K562 (cell line): ENCODE measurements at regions not wholly inside any gene's neighbourhood (a gene's known extent, or its start where the extent isn't known, plus 50 kb on each side); places are given as distances from the start of the nearest gene placed in this dataset.

Experiments
- ATAC-seq: fragments of 200-7000 bp; cut with Tn5 transposase; 3 replicates; pipeline ENCODE4 v1.9.1; 2020; ENCODE audit warnings: moderate library complexity
- BruUV-seq: library from RNA; stranded (reverse); fragments of 400-500 nt; replicated peaks from 2 replicates; lab custom pipeline; 2021; lab: Mats Ljungman, UMichigan
- CTCF ChIA-PET: fragments of 300-600 bp; formaldehyde crosslinking; extraction: SDS; loops from one replicate; lab custom pipeline; 2021; ENCODE audit warnings: low intra/inter-chr PET ratio; lab: Yijun Ruan, JAX
- POLR2A ChIA-PET: fragments of 300-600, 350-650 bp; sonication (Branson Sonifier 250); formaldehyde crosslinking; extraction: SDS; loops from one replicate; lab custom pipeline; 2021; ENCODE audit warnings: antibody characterized with exemption, inconsistent platforms; lab: Yijun Ruan, JAX
- DNase-seq, 4 experiments: peaks; one replicate each; pipeline versions ENCODE4 v3.0.0 to v3.0.0-alpha.2; 2011 to 2018; ENCODE audit warnings: low spot score in 3 of 4, mixed read lengths in 3 of 4; ENCODE audit errors: extremely low read depth in 1 of 4
- FAIRE-seq: peaks from 2 replicates; lab custom pipeline; 2011; peaks lifted over from hg19 to GRCh38; lab: Jason Lieb, UNC
- H2AFZ ChIP-seq: 2 replicates; pipeline ENCODE4 v1.6.0; 2011; ENCODE audit warnings: low read depth, low read length, control low read depth, inconsistent platforms
- H3K27ac ChIP-seq: fragments of 200-600 bp; 3 replicates; pipeline ENCODE4 v1.8.0; 2011; ENCODE audit warnings: low read depth, mild to moderate bottlenecking, control low read depth, inconsistent platforms, low read length, moderate library complexity, mixed read lengths; ENCODE audit errors: extremely low read depth
- H3K27me3 ChIP-seq, 2 experiments: fragments of 300-600 bp in 1 of 2; 2 replicates in 1 of 2; 3 replicates in 1 of 2; pipeline versions ENCODE4 v1.6.0 to v1.8.0; 2011; ENCODE audit warnings: inconsistent platforms in 2 of 2, low read length in 2 of 2, mild to moderate bottlenecking in 1 of 2, mixed read lengths in 1 of 2, moderate library complexity in 1 of 2; ENCODE audit not compliant: control insufficient read depth in 2 of 2, insufficient read depth in 2 of 2
- H3K36me3 ChIP-seq: fragments of 300-600 bp; 3 replicates; pipeline ENCODE4 v1.8.0; 2011; ENCODE audit warnings: mild to moderate bottlenecking, low read length, inconsistent platforms; ENCODE audit not compliant: control insufficient read depth, insufficient read depth
- H3K4me1 ChIP-seq, 2 experiments: fragments of 200-600 bp in 1 of 2; replicated peaks in 1 of 2; 2 replicates in 1 of 2; 3 replicates in 1 of 2; pipeline versions ENCODE4 v1.5.1 to v1.8.0; 2011; ENCODE audit warnings: inconsistent platforms in 2 of 2, low read length in 2 of 2, mild to moderate bottlenecking in 1 of 2, mixed read lengths in 1 of 2, moderate library complexity in 1 of 2; ENCODE audit not compliant: control insufficient read depth in 2 of 2, insufficient read depth in 2 of 2
- H3K4me2 ChIP-seq: 2 replicates; pipeline ENCODE4 v1.6.1; 2011; ENCODE audit warnings: low read length, control low read depth, inconsistent platforms, mixed read lengths; ENCODE audit not compliant: insufficient read depth
- H3K4me3 ChIP-seq: fragments of 200-600 bp; sonication (generic), shearing (Covaris generic); 2 replicates; pipeline ENCODE4 v1.5.1; 2016; ENCODE audit warnings: control low read depth, inconsistent platforms
- H3K79me2 ChIP-seq: fragments of 200-600 bp; 3 replicates; pipeline ENCODE4 v1.8.0; 2011; ENCODE audit warnings: low read length, inconsistent platforms; ENCODE audit not compliant: control insufficient read depth, insufficient read depth
- H3K9ac ChIP-seq, 2 experiments: 2 replicates each; pipeline versions ENCODE4 v1.6.0 to v1.6.1; 2011; ENCODE audit warnings: low read depth in 2 of 2, low read length in 2 of 2, control low read depth in 1 of 2, inconsistent platforms in 1 of 2, mild to moderate bottlenecking in 1 of 2, mixed read lengths in 1 of 2; ENCODE audit not compliant: insufficient read depth in 1 of 2
- H3K9me1 ChIP-seq: one replicate; pipeline ENCODE4 v1.6.0; 2011; ENCODE audit warnings: inconsistent platforms, mild to moderate bottlenecking, low read length, moderate library complexity; ENCODE audit not compliant: control insufficient read depth, insufficient read depth
- H3K9me3 ChIP-seq: replicated peaks from 2 replicates; pipeline ENCODE4 v1.5.1; 2011; ENCODE audit warnings: low read depth, low read length, inconsistent platforms; ENCODE audit not compliant: control insufficient read depth, insufficient read depth
- H4K20me1 ChIP-seq: replicated peaks from 2 replicates; pipeline ENCODE4 v1.6.1; 2011; ENCODE audit warnings: low read length, inconsistent platforms, mixed read lengths; ENCODE audit not compliant: control insufficient read depth, insufficient read depth
- ATF4 ChIP-seq: fragments of 450-650 bp; formaldehyde crosslinking; IDR thresholded peaks from 2 replicates; pipeline ENCODE4 v1.4.0; 2022; ENCODE audit warnings: mild to moderate bottlenecking, moderate library complexity
- CGGBP1 ChIP-seq: fragments of 250-450 bp; sonication (Bioruptor Pico); IDR thresholded peaks from 2 replicates; pipeline ENCODE4 v1.9.0; 2021; ENCODE audit warnings: mild to moderate bottlenecking
- CXXC5 ChIP-seq: fragments of 250-450 bp; sonication (Bioruptor Pico); IDR thresholded peaks from 2 replicates; pipeline ENCODE4 v1.8.0; 2022; ENCODE audit warnings: inconsistent platforms, mild to moderate bottlenecking, moderate library complexity
- FOXK2 ChIP-seq, 2 experiments: fragments of 450-650 bp; IDR thresholded peaks in 1 of 2; conservative IDR thresholded peaks in 1 of 2; 2 replicates each; pipeline ENCODE4 v1.6.1; 2016; ENCODE audit warnings: low read depth in 2 of 2, mild to moderate bottlenecking in 1 of 2
- ILF3 ChIP-seq: fragments of 450-650 bp; IDR thresholded peaks from 2 replicates; pipeline ENCODE4 v1.6.1; 2018; ENCODE audit warnings: antibody characterized with exemption, mild to moderate bottlenecking, moderate library complexity, borderline replicate concordance
- MBD2 ChIP-seq: sonication (generic); IDR thresholded peaks from 2 replicates; pipeline ENCODE4 v1.6.1; 2016; ENCODE audit warnings: low read depth, borderline replicate concordance
- MECOM ChIP-seq: fragments of 250-450 bp; sonication (Bioruptor Pico); IDR thresholded peaks from 2 replicates; pipeline ENCODE4 v1.8.0; 2022; ENCODE audit warnings: inconsistent platforms
- PHF20 ChIP-seq: fragments of 450-650 bp; IDR thresholded peaks from 2 replicates; pipeline ENCODE4 v1.6.1; 2018; ENCODE audit not compliant: partially characterized antibody
- PHF8 ChIP-seq: fragments of 200-600 bp; sonication (generic); IDR thresholded peaks from 2 replicates; pipeline ENCODE4 v1.6.1; 2012; ENCODE audit warnings: mixed run types, mild to moderate bottlenecking, inconsistent platforms, low read length, moderate library complexity, borderline replicate concordance
- POU5F1 ChIP-seq: fragments of 150-350 bp; IDR thresholded peaks from 2 replicates; pipeline ENCODE4 v1.6.1; 2014; ENCODE audit warnings: borderline replicate concordance, low read length, low read depth, mild to moderate bottlenecking; ENCODE audit not compliant: partially characterized antibody
- RFX5 ChIP-seq: IDR thresholded peaks from 2 replicates; pipeline ENCODE4 v1.6.1; 2011; ENCODE audit warnings: low read depth, mild to moderate bottlenecking, improper control_type of control experiment, low read length
- TCF3 ChIP-seq: sonication (generic); formaldehyde crosslinking; IDR thresholded peaks from 2 replicates; pipeline ENCODE4 v1.4.0; 2020; ENCODE audit warnings: mild to moderate bottlenecking, missing genetic modification reagents
- THRB ChIP-seq: fragments of 450-650 bp; formaldehyde crosslinking; conservative IDR thresholded peaks from 2 replicates; pipeline ENCODE4 v1.4.0; 2022; ENCODE audit warnings: mild to moderate bottlenecking, missing genetic modification characterization
- ZBTB8A ChIP-seq: fragments of 450-650 bp; IDR thresholded peaks from 2 replicates; pipeline ENCODE4 v1.6.1; 2018; ENCODE audit warnings: mild to moderate bottlenecking, moderate library complexity; ENCODE audit not compliant: partially characterized antibody
- ZNF282 ChIP-seq: sonication (generic); formaldehyde crosslinking; IDR thresholded peaks from 2 replicates; pipeline ENCODE4 v1.8.1; 2023; ENCODE audit warnings: missing genetic modification reagents
- ZNF354B ChIP-seq: fragments of 250-450 bp; sonication (Bioruptor Pico); IDR thresholded peaks from 2 replicates; pipeline ENCODE4 v1.4.0; 2020
- ZNF408 ChIP-seq: fragments of 250-450 bp; sonication (Bioruptor Pico); IDR thresholded peaks from 2 replicates; pipeline ENCODE4 v1.4.0; 2020; ENCODE audit warnings: low read depth, mild to moderate bottlenecking, moderate library complexity
- ZNF766 ChIP-seq: fragments of 200-800 bp; sonication (Bioruptor generic); conservative IDR thresholded peaks from 2 replicates; pipeline ENCODE4 v1.6.1; 2016; ENCODE audit warnings: missing genetic modification characterization, missing compliant biosample characterization
- ZNF79 ChIP-seq: fragments of 250-450 bp; sonication (Bioruptor Pico); IDR thresholded peaks from 2 replicates; pipeline ENCODE4 v1.4.0; 2020; ENCODE audit warnings: low read depth, mild to moderate bottlenecking, moderate library complexity
- WGBS: fragments of 100-300 bp; shearing (Covaris generic); methylation state at CpG from one replicate; pipeline ENCODE4 v1.1.6; 2016; ENCODE audit warnings: low coverage, mixed read lengths; ENCODE audit not compliant: insufficient coverage; ENCODE audit errors: missing lambda C conversion rate; 5-methylcytosine and 5-hydroxymethylcytosine counted together
- in situ Hi-C: fragments of 300-500 bp; cut with MboI; formaldehyde crosslinking; loops from 4 replicates; pipeline ENCODE4 v1.15.0; 2018; ENCODE audit warnings: inconsistent platforms, mixed read lengths
- intact Hi-C: fragments of 100-400 bp; cut with micrococcal nuclease; formaldehyde crosslinking; loops from 2 replicates; pipeline ENCODE4 v1.14.2; 2022
- TF ChIP-seq, protein P1 (sequence below): fragments of 250-450 bp; sonication (Bioruptor Pico); IDR thresholded peaks from 2 replicates; pipeline ENCODE4 v1.8.0; 2021; ENCODE audit warnings: mild to moderate bottlenecking, moderate library complexity

DNA sequence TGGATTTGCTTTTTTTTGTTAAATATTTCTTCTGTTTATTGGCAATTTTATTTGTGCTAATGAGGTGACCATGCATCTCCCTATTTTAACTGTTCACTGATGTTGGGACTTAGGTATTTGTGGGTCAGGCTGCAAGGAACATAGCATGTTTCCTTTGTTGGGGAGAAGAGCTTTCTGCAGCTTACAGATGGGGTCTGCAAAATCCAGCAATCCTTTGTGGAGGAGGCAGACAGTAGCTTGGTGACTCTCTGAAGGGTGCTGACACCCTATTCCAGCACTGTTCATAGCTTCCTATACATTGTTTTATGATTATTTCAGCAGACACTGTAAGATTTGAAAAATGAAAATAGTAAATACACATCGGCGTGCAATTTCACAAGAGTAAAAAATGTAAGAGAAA lies 491.7 kb downstream of the RAPGEF2 start:
- no peaks in the 10 kb centered on the region for H3K4me1 ChIP-seq
- no peak for DNase-seq
- ChIA-PET CTCF (no interaction called here), POLR2A (no interaction called here)
- H3K4me2 ChIP-seq: no peak overlapping the region
- H3K79me2 ChIP-seq: no peaks in the 10 kb centered on the region
- no peaks in the 10 kb centered on the region for H3K9me1 ChIP-seq
- H3K27ac ChIP-seq: no peak overlapping the region
- ATAC-seq: no peak
- H3K9ac ChIP-seq: no peak overlapping the region
- H3K9me3 ChIP-seq: no peaks in the 10 kb centered on the region
- TF ChIP-seq ZNF79 (CRISPR knock-in tag): no peak
- TF ChIP-seq ZNF282 (CRISPR knock-in tag): no peak
- no peak for TF ChIP-seq ZBTB8A
- TF ChIP-seq POU5F1: no peak
- no peak for TF ChIP-seq ZNF354B (CRISPR knock-in tag)
- no peak for TF ChIP-seq PHF20
- no peak for TF ChIP-seq MBD2
- TF ChIP-seq ZNF766 (CRISPR knock-in tag): no peak
- TF ChIP-seq ZNF408 (CRISPR knock-in tag): no peak
- TF ChIP-seq RFX5: no peak
- no peak for TF ChIP-seq CXXC5 (CRISPR knock-in tag)
- no peak for TF ChIP-seq ILF3
- no peak for TF ChIP-seq TCF3 (CRISPR knock-in tag)
- no peak for TF ChIP-seq THRB (CRISPR knock-in tag)
- TF ChIP-seq ATF4 (CRISPR knock-in tag): no peak
- TF ChIP-seq CGGBP1 (CRISPR knock-in tag): no peak
- TF ChIP-seq PHF8: no peak
- no peak for TF ChIP-seq FOXK2 (conservative IDR thresholded peaks at IDR 0.05 in 1 of 2, IDR thresholded peaks at IDR 0.05 in 1 of 2; ENCODE audit: low read depth in 2 of 2)
- TF ChIP-seq, protein P1, sequence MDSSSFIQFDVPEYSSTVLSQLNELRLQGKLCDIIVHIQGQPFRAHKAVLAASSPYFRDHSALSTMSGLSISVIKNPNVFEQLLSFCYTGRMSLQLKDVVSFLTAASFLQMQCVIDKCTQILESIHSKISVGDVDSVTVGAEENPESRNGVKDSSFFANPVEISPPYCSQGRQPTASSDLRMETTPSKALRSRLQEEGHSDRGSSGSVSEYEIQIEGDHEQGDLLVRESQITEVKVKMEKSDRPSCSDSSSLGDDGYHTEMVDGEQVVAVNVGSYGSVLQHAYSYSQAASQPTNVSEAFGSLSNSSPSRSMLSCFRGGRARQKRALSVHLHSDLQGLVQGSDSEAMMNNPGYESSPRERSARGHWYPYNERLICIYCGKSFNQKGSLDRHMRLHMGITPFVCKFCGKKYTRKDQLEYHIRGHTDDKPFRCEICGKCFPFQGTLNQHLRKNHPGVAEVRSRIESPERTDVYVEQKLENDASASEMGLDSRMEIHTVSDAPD (CRISPR knock-in tag): no peak
- TF ChIP-seq MECOM (CRISPR knock-in tag): no peak
- no TSS peak for BruUV-seq
- 7% methylated on average over 2 of the region's 2 CpGs for WGBS
- intact Hi-C loops (no loop called here), in situ Hi-C loops (no loop called here)
- no peak overlapping the region for H3K4me3 ChIP-seq
- no peaks in the 10 kb centered on the region for H3K36me3 ChIP-seq
- H3K27me3 ChIP-seq: no peaks in the 10 kb centered on the region
- FAIRE-seq: no peak
- H4K20me1 ChIP-seq: no peaks in the 10 kb centered on the region
- no peak overlapping the region for H2AFZ ChIP-seq
